Activated naive CD4-positive, alpha-beta T cell treated with anti-CD3 and anti-CD28 coated beads, Interleukin-2, amount 10 ng/mL, durations not matched to agents 7 days and 5 days (primary cell): ENCODE measurements at regions not wholly inside any gene's neighbourhood (a gene's known extent, or its start where the extent isn't known, plus 50 kb on each side); places are given as distances from the start of the nearest gene placed in this dataset.

Experiments used
- CTCF ChIA-PET: fragments of 350-600 bp; sonication (Branson Sonifier 250); formaldehyde crosslinking; loops from one replicate; lab custom pipeline; 2021; ENCODE audit warnings: antibody characterized with exemption; lab: Charles Lee
- DNase-seq: peaks from one replicate; pipeline ENCODE4 v3.0.0-alpha.2; 2020
- H3K27ac Mint-ChIP-seq: one replicate; pipeline ENCODE4 v1.8.0; 2021; ENCODE audit warnings: mild to moderate bottlenecking, moderate library complexity, mixed read lengths
- H3K27me3 Mint-ChIP-seq: one replicate; pipeline ENCODE4 v1.8.0; 2021; ENCODE audit warnings: mild to moderate bottlenecking, mixed read lengths
- H3K36me3 Mint-ChIP-seq: one replicate; pipeline ENCODE4 v1.8.0; 2021; ENCODE audit warnings: mixed read lengths
- H3K4me1 Mint-ChIP-seq: one replicate; pipeline ENCODE4 v1.8.0; 2021; ENCODE audit warnings: mixed read lengths
- H3K4me3 Mint-ChIP-seq: one replicate; pipeline ENCODE4 v1.8.0; 2021; ENCODE audit warnings: mild to moderate bottlenecking, moderate library complexity, mixed read lengths
- H3K9me3 Mint-ChIP-seq: one replicate; pipeline ENCODE4 v1.8.0; 2021; ENCODE audit warnings: mixed read lengths

- no peak overlapping the region for H3K4me3 Mint-ChIP-seq
- no peaks in the 10 kb centered on the region for H3K27me3 Mint-ChIP-seq
- no peaks in the 10 kb centered on the region for H3K4me1 Mint-ChIP-seq
- no peak for DNase-seq
- H3K9me3 Mint-ChIP-seq = no peaks in the 10 kb centered on the region
- no peaks in the 10 kb centered on the region for H3K36me3 Mint-ChIP-seq
- no peak overlapping the region for H3K27ac Mint-ChIP-seq
- CTCF ChIA-PET = no interaction called here
Measured at GRCh38 chr1:181863736-181864135, 197.8 kb downstream of the ZNF648 start.

GRCh38 chr1:181863006-181863405 lies 198.5 kb downstream of the ZNF648 start:
- H3K9me3 Mint-ChIP-seq = no peaks in the 10 kb centered on the region
- no peaks in the 10 kb centered on the region for H3K36me3 Mint-ChIP-seq
- no peaks in the 10 kb centered on the region for H3K4me1 Mint-ChIP-seq
- DNase-seq = no peak
- no peaks in the 10 kb centered on the region for H3K27me3 Mint-ChIP-seq
- no peak overlapping the region for H3K27ac Mint-ChIP-seq
- CTCF ChIA-PET = no interaction called here
- H3K4me3 Mint-ChIP-seq = no peak overlapping the region

GRCh38 chr1:181858135-181858534 lies 203.4 kb downstream of the ZNF648 start:
- no peaks in the 10 kb centered on the region for H3K4me1 Mint-ChIP-seq
- no peak overlapping the region for H3K27ac Mint-ChIP-seq
- CTCF ChIA-PET = no interaction called here
- DNase-seq = no peak
- H3K36me3 Mint-ChIP-seq = no peaks in the 10 kb centered on the region
- no peaks in the 10 kb centered on the region for H3K27me3 Mint-ChIP-seq
- H3K9me3 Mint-ChIP-seq = peaks cover 3% of the 10 kb centered on the region
- H3K4me3 Mint-ChIP-seq = no peak overlapping the region
